Immature natural killer cell (primary cell): ENCODE measurements at regions not wholly inside any gene's neighbourhood (a gene's known extent, or its start where the extent isn't known, plus 50 kb on each side); places are given as distances from the start of the nearest gene placed in this dataset.

ENCODE experiments used
- DNase-seq, 3 donors: peaks; one replicate each; pipeline ENCODE4 v3.0.0; 2022; ENCODE audit warnings: mixed read lengths in 1 of 3
- H3K27ac Mint-ChIP-seq, 6 donors: one replicate each; pipeline ENCODE4 v1.8.0; 2020; ENCODE audit warnings: mixed read lengths in 6 of 6, mild to moderate bottlenecking in 5 of 6, inconsistent platforms in 4 of 6, moderate library complexity in 3 of 6
- H3K27me3 Mint-ChIP-seq, 3 donors: one replicate each; pipeline ENCODE4 v1.8.0; 2020 to 2021; ENCODE audit warnings: low read depth in 3 of 3, mild to moderate bottlenecking in 3 of 3, mixed read lengths in 3 of 3, moderate library complexity in 3 of 3, inconsistent platforms in 1 of 3
- H3K36me3 Mint-ChIP-seq, 3 donors: one replicate each; pipeline ENCODE4 v1.8.0; 2020; ENCODE audit warnings: mixed read lengths in 3 of 3, inconsistent platforms in 2 of 3, mild to moderate bottlenecking in 2 of 3
- H3K4me1 Mint-ChIP-seq, 2 donors: one replicate each; pipeline ENCODE4 v1.8.0; 2020; ENCODE audit warnings: inconsistent platforms in 2 of 2, mild to moderate bottlenecking in 2 of 2, mixed read lengths in 2 of 2, moderate library complexity in 1 of 2
- H3K4me3 Mint-ChIP-seq, 5 donors: one replicate each; pipeline ENCODE4 v1.8.0; 2020; ENCODE audit warnings: mild to moderate bottlenecking in 5 of 5, mixed read lengths in 5 of 5, inconsistent platforms in 3 of 5, moderate library complexity in 3 of 5
- H3K9me3 Mint-ChIP-seq, 6 donors: one replicate each; pipeline ENCODE4 v1.8.0; 2020; ENCODE audit warnings: mild to moderate bottlenecking in 6 of 6, mixed read lengths in 6 of 6, inconsistent platforms in 4 of 6, moderate library complexity in 3 of 6

DNA sequence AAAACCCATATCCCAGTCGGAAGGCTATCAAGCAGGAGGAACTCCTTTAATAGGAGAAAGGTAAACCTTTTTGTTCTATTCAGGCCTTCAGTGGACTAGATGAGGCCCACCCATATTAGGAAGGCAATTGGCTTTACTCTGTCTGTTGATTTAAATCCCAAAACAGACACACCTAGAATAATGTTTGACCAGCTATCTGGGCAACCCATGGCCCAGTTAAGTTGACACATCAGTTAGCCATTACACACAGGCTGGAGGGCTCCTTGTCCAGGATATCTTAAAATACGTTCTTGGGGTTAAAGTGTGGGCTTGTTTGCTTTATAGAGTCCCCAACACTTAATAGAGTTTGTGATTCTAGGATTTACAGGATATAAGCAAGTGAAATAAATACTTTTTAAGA is 339.0 kb upstream of the PRKCQ start:
- no peaks in the 10 kb centered on the region for H3K36me3 Mint-ChIP-seq
- DNase-seq: no peak
- peaks cover 0 to 5% (median 1%) of the 10 kb centered on the region in 3 donors for H3K27me3 Mint-ChIP-seq
- H3K4me1 Mint-ChIP-seq: peaks cover 15 to 27% of the 10 kb centered on the region in 2 donors
- H3K27ac Mint-ChIP-seq: no peak overlapping the region
- no peaks in the 10 kb centered on the region for H3K9me3 Mint-ChIP-seq
- no peak overlapping the region for H3K4me3 Mint-ChIP-seq

DNA sequence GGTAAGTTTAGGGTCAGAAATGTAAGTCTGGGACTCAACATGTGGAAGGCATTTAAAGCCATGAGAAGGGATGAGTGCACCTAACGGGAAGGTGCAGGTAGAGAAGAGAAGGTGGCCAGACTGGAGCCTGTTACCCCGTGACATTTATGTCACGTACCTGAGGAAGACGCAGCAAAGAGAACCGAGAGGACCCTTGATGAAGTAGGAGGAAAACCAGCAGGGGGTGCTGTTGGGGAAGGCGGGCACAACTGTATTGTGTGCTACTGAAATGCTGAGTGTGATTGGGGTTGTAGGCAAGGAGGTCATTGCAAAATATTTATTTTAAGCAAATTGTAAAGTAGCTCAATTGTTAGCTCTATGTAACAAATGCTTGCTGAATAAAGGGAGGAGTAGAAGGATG is 338.2 kb upstream of the PRKCQ start:
- H3K27ac Mint-ChIP-seq: peak overlapping the region in 2 of 6 donors; percentile 26 to 27
- peaks cover 0 to 5% (median 1%) of the 10 kb centered on the region in 3 donors for H3K27me3 Mint-ChIP-seq
- no peaks in the 10 kb centered on the region for H3K36me3 Mint-ChIP-seq
- H3K4me1 Mint-ChIP-seq: peaks cover 15 to 23% of the 10 kb centered on the region in 2 donors
- peak; percentile 63 to 70 (median 66) for DNase-seq
- H3K9me3 Mint-ChIP-seq: no peaks in the 10 kb centered on the region
- peak overlapping the region in 1 of 5 donors; percentile 10 for H3K4me3 Mint-ChIP-seq

DNA sequence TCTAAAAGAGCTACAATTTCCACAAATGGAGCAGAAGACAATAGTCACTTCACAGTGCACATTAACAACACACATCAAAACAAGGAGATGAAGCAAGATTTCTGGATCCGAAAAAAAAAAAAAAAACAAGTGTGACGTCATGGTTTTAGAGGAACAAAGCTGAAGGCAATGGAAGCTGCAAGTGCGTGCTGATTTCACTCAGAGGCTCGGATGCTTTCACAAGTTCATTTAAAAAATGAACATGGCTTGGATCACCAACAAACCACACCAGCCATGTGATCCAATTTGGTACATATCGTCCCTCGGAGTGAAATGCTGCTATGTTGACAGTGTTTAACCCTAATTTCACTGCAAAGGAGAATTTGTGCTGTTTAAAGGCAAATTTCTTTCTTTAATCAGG is 337.0 kb upstream of the PRKCQ start:
- H3K27ac Mint-ChIP-seq: peak overlapping the region in 1 of 6 donors; percentile 9
- H3K4me3 Mint-ChIP-seq: no peak overlapping the region
- peaks cover 15 to 23% of the 10 kb centered on the region in 2 donors for H3K4me1 Mint-ChIP-seq
- no peaks in the 10 kb centered on the region for H3K36me3 Mint-ChIP-seq
- H3K27me3 Mint-ChIP-seq: peaks cover 0 to 5% (median 1%) of the 10 kb centered on the region in 3 donors
- DNase-seq: no peak
- no peaks in the 10 kb centered on the region for H3K9me3 Mint-ChIP-seq

DNA sequence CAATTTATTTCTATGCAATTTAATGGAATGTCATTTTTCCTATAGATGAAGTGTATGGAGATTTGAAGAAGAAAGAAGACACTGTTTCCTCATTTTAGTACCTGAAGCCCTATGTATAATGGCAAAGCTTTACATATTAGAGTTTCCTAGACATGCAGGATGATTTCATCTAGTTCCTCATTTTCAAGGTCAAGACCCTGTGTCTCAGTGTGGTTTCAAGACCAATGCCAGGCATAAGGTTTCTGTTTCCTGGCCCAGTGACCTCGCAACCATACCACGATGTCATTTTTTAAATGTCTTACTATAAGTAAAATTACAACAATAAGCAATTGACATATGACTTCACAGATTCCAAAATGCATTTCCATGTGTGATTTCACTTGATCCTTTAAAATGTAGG is 336.5 kb upstream of the PRKCQ start:
- peaks cover 16 to 20% of the 10 kb centered on the region in 2 donors for H3K4me1 Mint-ChIP-seq
- H3K4me3 Mint-ChIP-seq: no peak overlapping the region
- H3K27ac Mint-ChIP-seq: no peak overlapping the region
- H3K9me3 Mint-ChIP-seq: no peaks in the 10 kb centered on the region
- peaks cover 0 to 5% (median 1%) of the 10 kb centered on the region in 3 donors for H3K27me3 Mint-ChIP-seq
- no peaks in the 10 kb centered on the region for H3K36me3 Mint-ChIP-seq
- no peak for DNase-seq

DNA sequence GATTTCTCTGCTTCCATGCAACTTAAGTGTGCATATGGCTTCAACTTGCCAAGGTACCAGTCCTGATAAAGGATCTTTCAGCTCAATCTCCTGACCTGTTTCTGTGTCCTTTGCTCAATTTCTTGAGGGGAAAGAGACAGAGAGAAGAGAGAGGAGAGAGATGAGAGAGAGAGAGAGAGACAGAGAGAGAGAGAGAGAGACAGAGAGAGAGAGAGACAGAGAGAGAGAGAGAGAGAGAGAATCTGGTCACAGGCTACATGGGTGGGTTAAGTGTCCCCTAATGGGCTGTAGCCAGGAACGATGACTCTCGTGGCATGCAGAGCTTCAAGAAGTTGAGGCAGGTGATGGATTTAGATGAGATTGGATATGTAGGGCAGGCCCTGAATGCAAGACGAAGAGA is 335.2 kb upstream of the PRKCQ start:
- peaks cover 12 to 14% of the 10 kb centered on the region in 2 donors for H3K4me1 Mint-ChIP-seq
- no peaks in the 10 kb centered on the region for H3K36me3 Mint-ChIP-seq
- H3K9me3 Mint-ChIP-seq: no peaks in the 10 kb centered on the region
- DNase-seq: no peak
- H3K27ac Mint-ChIP-seq: no peak overlapping the region
- H3K27me3 Mint-ChIP-seq: peaks cover 0 to 5% (median 3%) of the 10 kb centered on the region in 3 donors
- H3K4me3 Mint-ChIP-seq: no peak overlapping the region

DNA sequence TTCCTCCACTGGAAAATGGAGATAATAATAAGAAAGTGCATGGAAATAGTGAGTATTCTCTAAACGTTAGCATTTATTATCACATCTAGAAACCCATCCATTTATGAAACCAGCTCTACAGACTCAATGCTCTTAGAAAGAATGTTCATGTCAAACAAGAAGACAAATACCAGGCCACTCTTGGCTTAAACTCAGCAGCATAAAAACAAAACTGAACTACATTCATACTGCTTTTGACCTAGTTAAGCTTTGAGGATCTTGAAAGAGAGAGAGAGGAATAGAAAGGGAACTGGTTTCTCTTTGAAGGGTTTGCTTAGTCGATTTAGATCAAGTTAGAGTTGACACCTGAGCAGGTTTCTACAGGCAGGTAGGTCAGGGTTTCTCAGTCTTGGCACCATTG is 332.9 kb upstream of the PRKCQ start:
- peaks cover 0 to 3% (median 0%) of the 10 kb centered on the region in 6 donors for H3K9me3 Mint-ChIP-seq

DNA sequence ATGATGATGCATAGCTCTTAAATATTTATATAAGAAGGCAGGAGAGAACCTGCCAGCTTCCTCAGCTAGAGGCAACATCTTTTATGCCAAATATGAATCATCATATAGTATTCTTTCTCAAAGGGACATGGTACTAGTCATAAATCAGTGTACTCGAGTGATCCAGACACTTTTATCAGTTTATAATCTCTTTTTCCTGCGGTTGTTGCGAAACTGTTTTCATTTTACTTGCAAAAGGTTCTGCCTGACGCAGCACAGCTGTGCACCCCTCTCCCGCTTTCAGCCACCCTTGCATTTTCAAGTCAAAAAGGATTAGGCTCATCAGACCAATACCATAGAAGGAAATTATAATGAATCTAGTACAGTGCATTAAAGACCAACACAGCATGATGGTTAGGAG is 332.3 kb upstream of the PRKCQ start:
- Mint-ChIP-seq H3K27me3 (peaks cover 0 to 5% (median 2%) of the 10 kb centered on the region in 3 donors), H3K4me1 (peaks cover 0 to 2% of the 10 kb centered on the region in 2 donors), H3K27ac (no peak overlapping the region), H3K36me3 (peaks cover 0 to 5% (median 0%) of the 10 kb centered on the region in 3 donors), H3K4me3 (no peak overlapping the region), H3K9me3 (peaks cover 0 to 3% (median 0%) of the 10 kb centered on the region in 6 donors)
- DNase-seq: no peak

More for the DNA sequence above, 332.9 kb upstream of the PRKCQ start:
- no peak for DNase-seq
- Mint-ChIP-seq H3K36me3 (peaks cover 0 to 3% (median 0%) of the 10 kb centered on the region in 3 donors), H3K27me3 (peaks cover 0 to 4% (median 2%) of the 10 kb centered on the region in 3 donors), H3K4me3 (no peak overlapping the region), H3K4me1 (peaks cover 0 to 2% of the 10 kb centered on the region in 2 donors), H3K27ac (no peak overlapping the region)

DNA sequence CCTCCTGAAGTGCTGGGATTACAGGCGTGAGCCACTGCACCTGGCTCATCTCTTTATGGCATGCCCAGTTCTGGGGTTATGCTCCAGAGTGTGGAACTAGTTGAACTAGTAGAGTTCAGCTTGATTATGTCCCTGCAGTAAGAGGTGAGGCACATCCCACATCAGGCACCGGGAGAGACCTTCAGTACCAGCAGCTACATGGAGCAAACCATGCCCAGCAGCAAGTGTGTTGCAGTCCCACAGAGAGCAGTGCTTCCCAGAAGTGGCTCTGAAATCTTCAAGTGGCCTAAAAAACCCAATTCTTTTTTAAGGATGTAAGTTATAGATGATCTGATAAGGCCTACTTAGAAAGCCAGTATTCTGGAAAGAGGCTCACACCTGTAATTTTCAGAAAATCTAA is 331.9 kb upstream of the PRKCQ start:
- Mint-ChIP-seq H3K27ac (no peak overlapping the region), H3K9me3 (peaks cover 0 to 3% (median 0%) of the 10 kb centered on the region in 6 donors), H3K4me3 (no peak overlapping the region), H3K36me3 (peaks cover 0 to 5% (median 0%) of the 10 kb centered on the region in 3 donors), H3K27me3 (peaks cover 0 to 5% (median 2%) of the 10 kb centered on the region in 3 donors), H3K4me1 (peaks cover 0 to 2% of the 10 kb centered on the region in 2 donors)
- no peak for DNase-seq

DNA sequence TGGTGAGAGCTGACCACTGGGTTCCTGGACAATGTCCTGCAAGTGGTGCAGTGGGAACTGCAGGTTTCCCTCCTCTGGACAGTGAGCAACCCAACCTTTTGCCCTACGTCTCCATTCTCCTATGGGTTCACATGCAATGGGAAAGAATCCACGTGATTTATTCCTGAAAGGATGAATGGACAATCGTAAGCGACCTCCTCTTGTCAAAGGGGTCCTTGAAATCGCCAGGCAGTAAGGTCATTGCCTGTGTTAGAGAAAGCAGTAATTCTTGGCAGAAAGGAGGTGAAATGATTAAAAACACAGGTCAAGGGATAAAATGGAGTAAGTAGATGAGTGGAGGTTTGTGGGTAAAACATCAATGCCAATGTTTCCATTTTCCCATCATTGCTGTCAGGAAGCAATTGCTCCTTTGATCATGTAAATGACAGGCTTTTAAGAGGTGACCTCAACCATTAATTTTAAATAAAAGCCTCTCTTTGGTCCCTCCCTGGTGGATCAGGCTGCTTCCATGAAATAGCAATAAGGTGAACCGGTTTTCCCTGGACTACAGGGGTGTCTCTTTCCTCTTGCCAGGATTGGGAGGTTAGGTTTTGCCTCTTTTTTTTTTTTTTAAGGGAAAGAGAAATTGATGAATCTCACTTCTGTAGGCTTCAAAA is 330.0 kb upstream of the PRKCQ start:
- H3K36me3 Mint-ChIP-seq: peaks cover 0 to 5% (median 0%) of the 10 kb centered on the region in 3 donors
- H3K4me3 Mint-ChIP-seq: no peak overlapping the region
- peaks cover 0 to 6% (median 6%) of the 10 kb centered on the region in 3 donors for H3K27me3 Mint-ChIP-seq
- no peak for DNase-seq
- H3K9me3 Mint-ChIP-seq: peaks cover 0 to 5% (median 0%) of the 10 kb centered on the region in 6 donors
- peaks cover 0 to 2% of the 10 kb centered on the region in 2 donors for H3K4me1 Mint-ChIP-seq
- H3K27ac Mint-ChIP-seq: no peak overlapping the region

DNA sequence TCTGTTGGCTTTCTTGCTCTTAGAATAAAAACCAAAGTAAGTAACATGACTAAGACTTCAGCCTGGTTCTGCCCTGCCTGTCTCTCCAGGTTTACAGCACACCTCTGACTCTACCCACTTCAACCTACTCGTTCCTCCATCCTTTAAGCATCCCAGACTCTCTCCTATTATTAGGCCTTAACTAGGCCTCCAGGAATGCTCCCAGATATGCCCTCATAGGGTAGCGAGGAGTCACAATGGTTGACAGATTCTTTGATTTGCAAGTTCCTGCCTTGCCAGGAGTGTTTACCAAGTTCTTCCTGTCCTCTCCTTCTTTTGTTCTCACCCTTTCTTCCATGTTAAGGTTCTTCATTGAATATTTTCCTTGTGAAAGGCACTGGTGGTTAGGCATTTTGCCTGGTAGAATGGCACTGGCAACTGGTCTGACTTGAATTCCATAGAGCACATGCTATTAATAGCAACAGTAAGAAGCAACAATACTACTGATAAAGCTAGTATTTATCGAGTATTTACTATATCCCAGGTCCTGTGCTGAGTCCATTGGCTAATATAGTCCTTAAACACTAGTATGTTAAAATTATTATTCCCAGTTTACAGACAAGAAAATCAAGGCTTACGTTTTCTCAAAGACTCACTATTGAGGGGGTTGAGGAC is 327.9 kb upstream of the PRKCQ start:
- peaks cover 0 to 5% (median 0%) of the 10 kb centered on the region in 6 donors for H3K9me3 Mint-ChIP-seq
- peaks cover 0 to 9% (median 6%) of the 10 kb centered on the region in 3 donors for H3K27me3 Mint-ChIP-seq
- H3K36me3 Mint-ChIP-seq: peaks cover 0 to 5% (median 0%) of the 10 kb centered on the region in 3 donors
- H3K4me1 Mint-ChIP-seq: peaks cover 0 to 2% of the 10 kb centered on the region in 2 donors
- DNase-seq: no peak
- H3K4me3 Mint-ChIP-seq: no peak overlapping the region
- no peak overlapping the region for H3K27ac Mint-ChIP-seq

DNA sequence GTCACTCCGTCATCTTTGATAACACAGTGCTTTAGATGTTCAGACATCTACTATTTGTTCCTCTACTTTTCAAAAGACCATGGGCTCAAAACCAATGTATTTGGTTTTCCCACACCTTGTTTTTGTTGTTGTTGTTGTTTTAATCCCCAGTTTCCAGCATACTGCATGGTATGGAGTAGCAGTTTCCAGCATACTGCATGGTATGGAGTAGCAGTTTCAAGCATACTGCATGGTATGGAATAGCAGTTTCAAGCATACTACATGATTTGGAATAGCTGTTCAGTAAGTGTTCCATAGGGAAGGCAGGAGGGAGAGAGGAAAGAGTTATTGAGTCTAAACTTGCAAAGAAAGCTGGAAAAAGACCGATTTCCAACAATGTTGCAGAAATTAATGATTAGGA is 314.3 kb upstream of the PRKCQ start:
- Mint-ChIP-seq H3K27ac (no peak overlapping the region), H3K4me1 (no peaks in the 10 kb centered on the region), H3K36me3 (no peaks in the 10 kb centered on the region), H3K27me3 (peaks cover 1 to 3% (median 2%) of the 10 kb centered on the region in 3 donors), H3K4me3 (no peak overlapping the region), H3K9me3 (no peaks in the 10 kb centered on the region)
- no peak for DNase-seq

DNA sequence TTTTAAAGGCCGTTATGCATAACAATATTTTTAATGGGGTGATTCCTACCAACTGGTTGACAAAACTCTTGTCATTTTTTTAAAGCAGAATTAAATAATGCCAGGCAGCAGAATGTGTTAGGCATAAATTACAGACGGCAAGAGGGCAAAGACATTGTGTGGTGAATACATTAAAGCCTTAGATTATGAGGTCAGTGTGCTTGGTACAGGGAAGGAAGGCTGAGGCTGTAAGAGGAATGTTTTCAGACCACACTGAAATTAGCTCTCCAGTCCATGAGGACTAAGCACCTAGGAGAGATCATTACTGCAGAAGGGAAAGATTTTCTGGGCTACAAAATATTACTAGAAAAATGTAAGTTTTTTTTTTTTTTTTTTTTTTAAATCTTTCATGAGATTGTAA is 312.8 kb upstream of the PRKCQ start:
- Mint-ChIP-seq H3K36me3 (no peaks in the 10 kb centered on the region), H3K4me1 (no peaks in the 10 kb centered on the region), H3K4me3 (no peak overlapping the region), H3K9me3 (no peaks in the 10 kb centered on the region), H3K27me3 (peaks cover 1 to 4% (median 2%) of the 10 kb centered on the region in 3 donors), H3K27ac (no peak overlapping the region)
- DNase-seq: no peak

DNA sequence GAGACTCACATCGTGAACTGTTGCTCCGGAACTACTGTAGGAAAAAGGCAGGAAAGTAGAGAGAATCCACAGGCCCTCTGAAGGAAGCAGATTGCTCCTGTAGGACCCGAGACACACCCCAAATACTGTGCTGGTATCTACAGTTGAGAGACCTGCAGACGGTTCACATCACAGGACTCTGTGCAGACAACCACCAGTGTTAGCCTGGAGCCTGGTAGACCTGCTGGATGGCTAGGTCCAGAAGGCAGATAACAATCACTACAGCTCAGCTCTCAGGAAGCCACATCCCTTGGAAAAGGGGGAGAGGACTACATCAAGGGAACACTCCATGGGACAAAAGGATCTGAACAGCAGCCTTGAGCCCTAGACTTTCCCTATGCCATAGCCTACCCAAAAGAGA is 311.8 kb upstream of the PRKCQ start:
- H3K4me1 Mint-ChIP-seq: no peaks in the 10 kb centered on the region
- H3K36me3 Mint-ChIP-seq: no peaks in the 10 kb centered on the region
- H3K9me3 Mint-ChIP-seq: no peaks in the 10 kb centered on the region
- H3K4me3 Mint-ChIP-seq: no peak overlapping the region
- peaks cover 1 to 4% (median 2%) of the 10 kb centered on the region in 3 donors for H3K27me3 Mint-ChIP-seq
- no peak for DNase-seq
- H3K27ac Mint-ChIP-seq: no peak overlapping the region

DNA sequence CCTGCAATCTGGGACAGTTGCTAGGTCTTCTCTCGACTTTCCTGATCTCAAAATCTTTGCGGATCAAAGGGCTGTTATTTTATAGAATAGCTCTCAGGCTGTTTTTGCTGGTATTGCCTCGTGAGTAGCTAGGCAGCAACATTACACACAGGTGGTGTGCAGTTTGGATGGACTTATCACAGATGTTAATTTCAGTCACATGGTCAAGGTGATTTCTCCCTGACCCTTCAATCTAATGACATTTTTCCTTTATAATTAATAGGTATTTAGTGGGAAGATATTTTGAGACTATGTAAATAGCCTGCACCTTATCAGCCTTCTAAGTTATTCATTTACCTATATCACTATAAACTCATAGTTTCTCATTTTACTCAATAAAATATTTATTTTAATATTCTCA is 309.6 kb upstream of the PRKCQ start:
- no peak overlapping the region for H3K27ac Mint-ChIP-seq
- no peaks in the 10 kb centered on the region for H3K36me3 Mint-ChIP-seq
- peaks cover 6 to 8% of the 10 kb centered on the region in 2 donors for H3K4me1 Mint-ChIP-seq
- H3K9me3 Mint-ChIP-seq: no peaks in the 10 kb centered on the region
- H3K4me3 Mint-ChIP-seq: no peak overlapping the region
- H3K27me3 Mint-ChIP-seq: peaks cover 1 to 4% (median 2%) of the 10 kb centered on the region in 3 donors
- no peak for DNase-seq
